AG20443 (cell line): ENCODE measurements at regions not wholly inside any gene's neighbourhood (a gene's known extent, or its start where the extent isn't known, plus 50 kb on each side); places are given as distances from the start of the nearest gene placed in this dataset.
"Not testable (repeated sequence)": the region's sequence is repeated elsewhere in the genome, so short reads cannot be mapped to it uniquely, and the experiment has no call there.

Source experiments
- DNase-seq: peaks from one replicate; pipeline ENCODE4 v3.0.0; 2012; ENCODE audit warnings: low spot score, mixed read lengths

DNA sequence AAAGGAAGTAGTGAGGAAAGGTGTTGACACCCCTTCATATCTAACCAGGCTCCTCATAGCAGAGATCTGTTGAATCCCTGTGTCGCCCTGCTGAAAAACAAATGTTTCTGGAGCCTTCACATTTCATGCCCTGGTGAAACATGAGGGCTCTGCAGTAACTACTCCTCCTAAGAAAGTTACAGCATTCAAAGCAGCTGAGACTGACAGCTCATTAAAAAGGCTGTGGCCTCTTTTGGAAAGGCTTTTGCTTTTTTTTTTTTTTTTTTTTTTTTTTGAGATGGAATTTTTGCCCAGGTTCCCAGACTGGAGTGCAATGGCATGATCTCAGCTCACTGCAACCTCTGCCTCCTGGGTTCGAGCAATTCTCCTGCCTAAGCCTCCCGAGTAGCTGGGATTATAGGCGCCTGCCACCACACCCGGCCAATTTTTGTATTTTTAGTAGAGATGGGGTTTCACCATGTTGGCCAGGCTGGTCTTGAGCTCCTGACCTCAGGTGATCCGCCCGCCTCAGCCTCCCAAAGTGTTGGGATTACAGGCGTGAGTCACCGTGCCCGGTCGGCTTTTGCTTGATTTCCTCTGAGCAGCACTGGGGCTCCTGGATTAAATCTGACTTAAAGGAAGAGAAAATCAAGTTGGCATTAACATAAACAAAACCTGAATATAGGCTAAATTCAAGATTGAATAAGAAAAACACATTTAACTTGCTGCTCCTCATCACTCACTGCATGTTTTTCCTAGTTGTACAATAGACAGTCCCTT lies 112.9 kb downstream of the PCSK1 start:
- not testable (repeated sequence) for DNase-seq

DNA sequence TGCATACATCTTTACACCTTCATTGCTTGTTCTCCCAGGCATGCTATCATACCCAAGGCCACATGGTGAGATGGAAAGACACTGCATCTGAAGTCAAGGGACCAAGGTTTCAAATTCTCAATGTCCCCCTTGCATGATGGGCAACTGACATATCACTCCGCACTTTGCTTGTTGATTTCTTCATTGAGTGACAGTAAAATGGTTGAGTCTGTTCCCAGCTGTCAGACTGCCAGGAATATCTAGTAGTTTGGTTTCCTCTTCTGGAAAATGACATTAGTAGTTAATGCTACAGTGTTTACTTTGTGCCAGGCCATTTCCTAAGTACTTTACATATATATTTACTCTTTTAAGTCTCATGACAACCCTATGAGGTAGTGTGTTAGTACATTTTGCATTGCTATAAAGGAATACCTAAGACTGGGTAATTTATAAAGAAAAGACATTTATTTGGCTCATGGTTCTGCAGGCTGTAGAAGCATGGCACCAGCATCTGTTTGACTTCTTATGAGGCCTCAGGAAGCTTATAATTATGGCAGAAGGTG lies 114.4 kb downstream of the PCSK1 start:
- no peak for DNase-seq

DNA sequence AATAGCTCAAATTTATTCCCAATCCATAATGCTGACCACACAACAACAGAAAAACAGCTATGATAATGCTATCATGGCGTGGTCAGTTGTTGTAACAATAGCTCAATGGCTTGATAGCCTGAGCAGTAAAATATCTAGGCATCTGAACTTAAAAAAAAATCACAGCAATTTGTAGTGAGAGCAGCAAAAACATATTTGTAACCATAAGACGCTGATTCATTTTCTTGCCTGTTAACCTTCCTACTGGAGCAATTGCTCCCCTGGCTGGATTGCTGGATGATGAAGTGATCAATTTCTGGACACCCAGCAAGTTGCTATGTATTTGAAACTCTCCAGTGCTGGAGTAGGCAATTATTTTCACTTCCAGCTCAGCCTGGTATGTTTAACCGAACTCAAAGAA lies 115.1 kb downstream of the PCSK1 start:
- no peak for DNase-seq

DNA sequence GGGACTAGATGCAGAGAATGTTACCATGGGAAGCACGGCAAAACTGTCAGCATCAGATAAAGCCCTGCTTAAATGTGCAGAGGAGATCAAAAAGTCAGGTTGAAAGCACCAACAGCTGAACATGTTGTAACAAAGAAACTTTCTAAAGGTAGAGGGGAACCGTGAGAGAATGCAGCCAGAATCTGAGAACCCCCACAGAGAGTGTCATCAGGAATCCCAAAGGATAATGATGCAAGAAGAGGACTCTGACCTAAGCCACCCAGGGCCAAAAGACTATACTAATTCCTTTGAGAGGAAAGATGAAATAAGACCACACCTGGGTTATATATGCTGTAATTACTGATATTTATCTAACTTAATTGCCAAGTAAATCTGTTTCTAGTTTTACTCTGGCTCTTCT lies 116.6 kb downstream of the PCSK1 start:
- no peak for DNase-seq

DNA sequence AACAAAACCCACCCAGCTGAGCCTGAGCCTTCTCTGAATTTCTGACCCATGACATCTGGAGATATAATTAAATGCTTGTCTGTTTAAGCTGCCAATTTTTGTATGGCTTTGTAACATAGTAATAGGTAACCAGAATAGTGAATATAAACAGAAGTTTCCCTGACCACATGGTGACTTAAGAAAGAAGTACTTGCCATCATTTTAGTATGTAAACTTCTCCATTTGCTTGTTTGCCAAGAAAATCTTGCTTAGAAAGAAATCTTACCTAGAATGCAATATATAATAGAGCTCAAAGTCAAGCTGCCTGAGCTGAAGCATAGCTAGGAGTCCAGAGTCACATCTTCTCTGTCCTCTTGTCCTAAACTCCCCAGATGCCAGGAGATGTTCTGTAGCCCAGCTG lies 117.0 kb downstream of the PCSK1 start:
- DNase-seq: no peak

DNA sequence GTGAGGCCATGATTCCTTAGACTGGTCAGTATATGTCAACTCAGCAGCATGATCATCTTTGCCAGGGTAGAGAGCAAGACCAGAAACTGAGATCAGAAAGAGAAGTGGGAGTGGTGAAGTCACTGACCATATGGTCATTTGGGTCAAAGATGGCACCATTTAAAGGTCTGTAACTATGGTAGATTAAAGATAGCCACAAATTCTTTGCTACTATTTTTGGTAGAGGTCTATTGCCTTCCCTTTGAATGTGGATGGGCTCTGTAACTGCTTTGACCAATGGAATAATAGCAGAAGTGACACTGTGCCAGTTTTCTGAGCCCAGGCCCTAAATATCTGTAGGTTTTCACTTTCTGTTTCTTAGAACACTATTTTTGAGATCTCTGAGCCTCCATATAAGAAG lies 117.6 kb downstream of the PCSK1 start:
- DNase-seq: no peak

DNA sequence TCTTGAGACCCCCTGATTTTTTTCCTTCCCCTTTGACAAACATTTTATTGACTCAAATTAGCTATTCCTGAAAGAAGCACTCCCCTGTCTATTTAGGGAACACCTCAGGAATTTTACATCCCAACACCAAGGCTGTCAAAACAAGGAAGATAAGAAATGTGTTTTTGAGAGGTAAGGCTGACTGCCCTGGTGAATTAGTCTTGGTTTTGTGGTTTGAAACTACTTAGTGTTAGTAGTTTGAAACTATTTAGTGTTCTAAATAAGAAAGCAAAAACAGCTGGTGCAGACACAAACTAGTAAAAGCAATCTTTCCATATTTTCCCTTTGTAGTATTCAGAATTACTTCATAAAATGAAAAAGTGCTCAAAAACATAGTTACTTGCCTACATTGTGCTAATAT lies 120.7 kb downstream of the PCSK1 start:
- DNase-seq: no peak

DNA sequence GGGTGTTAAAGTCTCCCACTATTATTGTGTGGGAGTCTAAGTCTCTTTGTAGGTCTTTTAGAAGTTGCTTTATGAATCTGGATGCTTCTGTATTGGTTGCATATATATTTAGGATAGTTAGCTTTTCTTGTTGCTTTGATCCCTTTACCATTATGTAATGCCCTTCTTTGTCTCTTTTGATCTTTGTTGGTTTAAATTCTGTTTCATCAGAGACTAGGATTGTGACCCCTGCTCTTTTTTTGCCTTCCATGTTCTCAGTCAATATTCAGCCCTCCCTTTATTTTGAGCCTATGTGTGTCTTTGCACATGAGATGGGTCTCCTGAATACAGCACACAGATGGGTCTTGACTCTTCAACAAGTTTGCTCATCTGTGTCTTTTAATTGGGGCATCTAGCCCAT lies 126.0 kb downstream of the PCSK1 start:
- not testable (repeated sequence) for DNase-seq

DNA sequence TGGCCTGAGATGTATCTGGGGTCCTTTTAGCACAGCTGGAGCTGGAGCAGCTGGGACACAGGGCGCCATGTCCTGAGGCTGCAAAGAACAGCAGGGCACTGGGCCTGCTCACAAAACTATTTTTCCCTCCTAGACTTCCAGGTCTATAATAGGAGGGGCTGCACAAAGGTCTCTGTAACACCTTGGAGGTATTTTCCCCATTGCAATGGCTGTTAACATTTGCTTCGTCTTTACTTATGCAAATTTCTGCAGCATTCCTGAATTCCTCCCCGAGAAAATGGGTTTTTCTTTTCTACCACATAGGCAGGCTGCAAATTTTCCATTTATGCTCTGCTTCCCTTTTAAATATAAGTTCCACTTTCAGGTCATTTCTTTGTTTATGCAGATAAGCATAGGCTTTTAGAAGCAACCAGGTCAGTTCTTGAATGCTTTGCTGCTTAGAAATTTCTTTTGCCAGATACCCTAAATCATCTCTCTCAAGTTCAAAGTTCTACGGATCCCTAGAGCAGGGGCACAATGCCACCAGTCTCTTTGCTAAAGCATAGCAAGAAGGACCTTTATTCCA lies 130.8 kb downstream of the PCSK1 start:
- DNase-seq: no peak

DNA sequence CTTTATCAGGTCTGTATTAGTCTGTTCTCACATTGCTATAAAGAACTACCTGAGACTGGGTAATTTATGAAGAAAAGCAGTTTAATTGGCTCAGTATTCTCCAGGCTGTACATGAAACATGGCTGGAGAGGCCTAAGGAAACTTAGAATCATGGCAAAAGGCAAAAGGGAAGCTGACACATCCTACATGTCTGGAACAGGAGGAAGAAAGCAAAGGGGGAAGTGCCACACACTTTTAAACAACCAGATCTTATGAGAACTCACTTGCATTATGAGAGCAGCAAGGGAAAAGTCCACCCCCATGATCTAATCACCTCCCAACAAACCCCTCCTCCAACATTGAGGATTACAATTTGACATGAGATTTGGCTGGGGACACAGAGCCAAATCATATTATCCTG lies 132.1 kb downstream of the PCSK1 start:
- no peak for DNase-seq

DNA sequence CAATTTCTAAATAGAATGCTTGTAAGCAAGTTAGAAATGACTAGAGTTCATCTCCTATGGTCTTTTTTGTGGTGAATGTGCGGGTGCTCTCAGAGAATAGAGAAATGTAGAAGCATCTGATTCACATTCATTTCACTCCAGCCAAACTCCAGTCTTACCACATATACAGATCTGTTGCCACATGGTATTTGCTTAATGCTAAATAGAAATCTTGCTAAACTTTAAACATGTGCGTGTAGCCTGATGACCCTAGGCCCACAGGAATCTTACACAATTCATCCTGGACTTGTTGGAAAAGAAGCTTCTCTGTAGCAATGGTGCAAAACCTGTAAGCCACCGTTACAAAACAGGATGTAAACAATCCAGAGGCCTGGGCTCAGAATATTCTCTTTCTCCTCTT lies 135.2 kb downstream of the PCSK1 start:
- peak; percentile 71 for DNase-seq

DNA sequence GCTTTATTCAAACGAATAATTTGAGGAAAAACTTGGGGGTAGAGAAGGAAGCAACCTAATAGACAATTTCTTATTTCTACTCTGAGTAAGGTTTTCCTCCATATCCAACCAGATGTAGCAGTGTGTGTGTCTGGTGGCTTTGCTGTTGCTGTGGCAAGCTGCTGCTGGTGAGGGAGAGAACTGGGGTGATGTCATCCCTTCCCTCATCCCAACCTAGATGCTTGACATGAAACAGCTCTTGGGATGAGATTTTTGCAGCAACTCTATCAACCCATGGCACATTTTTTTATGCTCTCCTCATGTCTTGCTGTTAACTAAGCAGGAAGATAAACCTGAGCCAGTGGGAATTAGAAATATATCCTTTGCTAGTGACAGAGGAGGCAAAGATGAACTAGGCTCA lies 135.8 kb downstream of the PCSK1 start:
- peak; percentile 83 for DNase-seq

DNA sequence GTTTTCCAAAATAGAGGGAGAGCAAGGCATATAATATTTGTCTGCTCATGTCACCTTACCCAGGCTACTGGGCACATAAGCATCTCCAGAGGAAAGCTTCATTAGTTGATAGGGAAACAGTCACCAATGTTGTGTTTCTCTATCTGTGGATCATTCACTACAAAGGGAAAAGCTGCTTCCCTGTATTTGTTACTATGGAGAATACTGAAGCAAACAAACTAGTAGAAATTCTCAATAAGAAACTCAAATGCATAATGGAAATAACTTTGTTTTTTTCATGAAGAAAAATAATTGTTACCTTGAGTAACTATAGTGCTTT lies 138.2 kb downstream of the PCSK1 start:
- no peak for DNase-seq

DNA sequence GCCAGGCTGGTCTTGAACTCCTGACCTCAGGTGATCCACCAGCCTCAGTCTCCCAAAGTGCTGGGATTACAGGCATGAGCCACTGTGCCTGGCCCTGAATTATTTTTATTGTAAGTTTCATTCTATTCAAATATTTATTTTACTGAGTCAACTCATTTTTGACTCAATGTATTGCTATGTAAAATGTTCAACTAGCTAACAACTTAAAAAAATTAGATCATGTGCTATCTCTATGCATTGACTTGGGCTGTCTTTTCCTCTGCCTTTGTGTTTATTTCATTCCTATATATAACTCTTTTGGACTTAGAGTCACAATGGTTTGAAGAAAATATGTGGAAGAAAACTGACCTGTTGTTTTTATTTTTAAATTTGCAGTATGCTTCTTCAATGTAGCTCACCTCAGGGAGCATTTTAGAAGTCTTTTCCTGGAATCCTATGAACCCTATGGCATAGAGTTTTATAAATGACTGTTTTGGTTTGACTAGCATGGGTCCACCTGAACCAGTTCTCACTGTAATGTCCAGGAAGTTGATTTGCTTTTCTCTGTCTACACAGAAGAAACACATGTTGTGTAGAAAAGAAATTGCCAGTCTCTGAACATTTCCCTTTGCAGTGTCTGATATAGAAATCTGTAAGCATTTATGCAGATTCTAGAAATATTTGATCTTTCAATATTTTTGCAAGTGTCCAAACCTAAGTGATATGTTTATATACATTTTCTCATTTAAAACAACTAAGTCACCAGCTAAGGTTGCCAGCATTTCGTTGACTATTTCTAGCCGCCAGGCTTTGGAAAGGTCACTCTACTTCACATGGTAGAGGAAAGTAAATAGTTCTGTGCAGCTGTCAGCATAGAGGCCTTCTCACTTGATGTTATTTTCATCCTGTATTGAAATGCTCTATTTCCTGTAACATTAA lies 138.8 kb downstream of the PCSK1 start:
- no peak for DNase-seq

DNA sequence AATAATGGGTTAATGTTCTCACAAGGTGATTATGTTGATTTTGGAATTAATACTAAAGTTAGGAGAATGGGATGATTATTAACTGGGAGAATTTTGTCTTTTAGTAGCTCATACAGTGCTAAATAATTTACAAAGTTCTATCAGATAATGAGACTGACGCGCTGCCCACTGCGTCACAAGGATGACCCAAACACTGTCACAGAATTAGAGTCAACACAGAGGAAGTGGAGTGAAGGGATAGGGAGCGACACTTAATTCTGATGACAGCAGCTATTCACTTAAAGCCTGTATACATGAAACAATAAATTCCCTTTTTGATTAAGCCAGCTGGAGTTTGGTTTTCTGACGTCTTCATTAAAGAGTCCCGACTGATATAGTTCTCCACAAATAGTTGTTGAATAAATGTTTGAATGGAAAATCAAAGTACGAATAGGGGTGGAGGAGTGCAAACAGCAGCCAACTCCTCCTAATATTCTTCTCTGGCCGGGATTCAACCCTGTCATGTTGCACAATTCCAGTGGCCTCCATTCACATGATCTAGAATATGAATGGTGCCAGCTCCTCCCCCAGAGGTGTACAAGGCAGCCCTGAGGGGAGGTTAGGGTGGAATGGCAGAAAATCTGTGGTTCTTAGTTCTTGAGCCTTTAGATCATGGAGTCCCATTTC lies 140.3 kb downstream of the PCSK1 start:
- DNase-seq: peak; percentile 17

DNA sequence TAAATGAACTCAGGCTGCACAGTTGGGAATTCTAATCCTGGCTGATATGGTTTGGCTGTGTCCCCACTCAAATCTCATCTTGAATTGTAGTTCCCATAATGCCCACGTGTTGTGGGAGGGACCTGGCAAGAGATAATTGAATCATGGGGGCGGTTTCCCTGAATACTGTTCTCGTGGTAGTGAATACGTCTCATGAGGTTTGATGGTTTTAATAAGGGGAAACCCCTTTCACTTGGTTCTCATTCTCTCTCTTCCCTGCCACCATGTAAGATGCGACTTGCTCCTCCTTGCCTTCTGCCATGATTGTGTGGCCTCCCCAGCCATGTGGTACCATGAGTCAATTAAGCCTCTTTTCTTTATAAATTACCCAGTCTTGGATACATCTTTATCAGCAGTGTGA lies 143.8 kb downstream of the PCSK1 start:
- not testable (repeated sequence) for DNase-seq

DNA sequence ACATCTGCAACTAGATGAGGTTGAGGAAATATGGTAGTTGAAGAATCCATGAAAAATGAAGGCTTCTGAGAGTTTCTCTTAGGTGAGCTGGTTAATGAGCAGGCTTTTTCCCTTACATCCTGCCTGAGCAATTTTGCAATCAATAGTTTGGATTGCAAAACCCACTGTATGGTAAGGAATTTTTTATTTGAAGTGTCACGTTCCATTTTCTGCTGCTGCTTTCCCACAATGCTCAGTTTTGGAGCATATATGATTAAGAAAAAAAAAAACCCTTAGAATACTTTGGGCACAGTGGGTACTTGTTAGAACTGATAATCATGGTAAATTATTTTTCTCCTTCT lies 144.2 kb downstream of the PCSK1 start:
- DNase-seq: no peak

DNA sequence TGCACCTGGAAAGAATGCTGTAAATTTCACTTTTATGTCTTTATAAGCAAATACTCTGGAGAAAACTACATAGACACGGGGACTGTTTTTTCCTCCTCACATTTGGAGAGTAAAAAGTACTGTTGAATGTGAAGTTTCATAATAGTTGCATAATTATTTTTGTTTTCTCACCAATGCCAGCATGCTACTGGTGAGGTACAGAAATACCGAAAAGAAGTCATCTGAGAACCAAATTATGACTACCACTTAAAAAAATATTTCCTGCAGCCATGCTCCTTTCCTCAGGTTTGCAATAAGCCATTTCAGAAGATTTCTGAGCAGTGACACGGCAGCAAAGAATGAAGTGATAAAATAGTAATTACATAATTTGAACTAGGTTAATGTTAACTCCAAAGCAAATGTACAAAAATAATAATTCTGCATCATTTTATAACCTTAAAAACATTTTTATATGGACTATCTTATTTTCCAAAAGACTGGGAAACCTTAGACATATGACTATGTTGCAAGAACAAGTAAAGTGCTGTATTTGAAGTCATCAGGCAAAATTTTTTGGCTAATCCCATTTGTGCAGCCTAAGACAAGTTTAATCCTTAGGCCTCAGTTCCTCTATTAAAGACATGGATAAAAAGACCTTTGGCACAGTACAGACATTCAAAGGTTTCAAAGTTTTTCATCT lies 144.7 kb downstream of the PCSK1 start:
- peak; percentile 24 for DNase-seq

DNA sequence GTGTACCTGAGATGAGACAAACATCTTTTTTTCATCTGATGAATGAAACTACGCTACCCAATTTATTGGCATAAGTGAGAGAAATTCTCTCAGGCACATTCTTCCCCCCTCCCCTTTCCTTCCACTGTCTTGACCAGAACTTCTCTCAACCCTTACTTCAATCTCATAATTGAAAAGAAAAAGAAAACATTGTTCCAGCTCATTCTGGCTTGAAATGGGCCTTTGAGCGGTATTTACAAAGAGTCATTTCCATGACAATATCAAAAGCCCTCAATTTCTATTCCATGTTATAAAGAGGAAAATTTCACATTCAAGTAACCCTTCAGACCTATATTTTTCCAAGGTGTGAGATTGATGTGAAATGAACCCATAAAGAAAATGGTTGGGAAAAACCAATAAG lies 145.9 kb downstream of the PCSK1 start:
- DNase-seq: no peak

DNA sequence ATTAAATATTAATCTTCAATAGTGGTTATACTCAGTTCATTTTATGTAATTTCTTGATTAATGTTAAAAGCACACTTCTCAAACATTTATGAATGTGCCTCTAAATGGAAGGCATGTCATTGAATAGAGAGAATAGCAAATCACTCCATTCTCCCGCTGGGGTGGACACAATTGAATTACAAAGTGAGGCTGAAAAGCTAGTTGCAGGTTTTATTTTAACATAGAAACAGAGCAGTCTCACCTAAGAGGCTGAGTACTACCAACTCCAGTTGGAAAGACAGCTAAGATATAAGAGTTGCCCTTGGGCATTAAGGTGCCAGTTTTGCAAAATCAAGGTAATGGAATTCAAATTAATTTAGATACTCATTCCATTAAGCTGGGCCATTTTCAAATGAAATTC lies 147.2 kb downstream of the PCSK1 start:
- DNase-seq: no peak

DNA sequence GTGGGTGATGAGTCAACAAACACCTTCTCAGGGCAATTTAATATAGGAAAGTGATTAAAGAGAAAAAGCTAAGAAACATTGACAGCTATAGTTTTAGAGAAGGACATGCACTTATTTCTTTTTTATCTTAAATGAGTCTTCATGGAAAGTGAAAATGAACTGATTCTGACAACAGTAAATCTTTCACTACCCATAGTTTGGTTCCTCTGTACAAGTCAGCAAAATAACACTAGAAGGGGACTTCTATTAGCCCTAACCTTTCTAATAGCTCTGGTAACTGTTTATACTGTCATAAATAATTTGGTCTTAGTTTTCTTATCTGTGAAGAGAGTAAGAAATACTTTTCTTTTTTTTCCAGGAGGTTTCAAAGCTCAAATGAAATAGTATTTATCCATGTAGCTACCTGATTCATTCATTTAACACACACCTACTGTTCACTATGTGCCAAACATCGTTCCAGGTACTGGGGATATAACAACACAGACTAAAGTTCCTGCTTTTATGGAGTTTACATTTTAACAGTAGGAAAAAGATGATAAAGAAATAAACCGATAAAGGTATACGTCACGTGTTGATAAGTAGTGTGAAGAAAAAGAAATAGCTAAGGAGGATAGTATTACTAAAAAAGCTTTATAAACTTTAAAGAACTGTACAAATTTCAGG lies 148.2 kb downstream of the PCSK1 start:
- no peak for DNase-seq
